ENCODE measurements at regions not wholly inside any gene's neighbourhood (a gene's known extent, or its start where the extent isn't known, plus 50 kb on each side); places are given as distances from the start of the nearest gene placed in this dataset.

- no peaks in the 10 kb centered on the region for H3K9me3 ChIP-seq
- FAIRE-seq = no peak
- no peak for ATAC-seq
- WGBS (ENCODE audit: missing lambda C conversion rate) = 71% methylated on average over 1 of the region's 1 CpG
- ChIA-PET POLR2A (no interaction called here), CTCF (interaction anchor here (0.6 kb wide), 1 partner anchor 424 kb away, joined by 3 read pairs; no protein-coding TSS in a partner anchor)
- DNase-seq (ENCODE audit: low read depth in 1 of 2, low spot score in 1 of 2) = no peak
- H3K4me2 ChIP-seq = no peak overlapping the region
- no peak overlapping the region for H3K27ac ChIP-seq
- no peak overlapping the region for H3K4me3 ChIP-seq
- H3K4me1 ChIP-seq = no peaks in the 10 kb centered on the region
- TF ChIP-seq POLR2AphosphoS2 (conservative IDR thresholded peaks at IDR 0.05; ENCODE audit: low read length) (no peak), EHMT2 (IDR thresholded peaks at IDR 0.05; ENCODE audit: low read depth) (no peak)
These were observed 287.2 kb upstream of the LINC00305 start for GRCh38 chr18:64436111-64436510.

GRCh38 chr18:64419156-64419555 is 270.3 kb upstream of the LINC00305 start:
- TF ChIP-seq NPAS2 (CRISPR knock-in tag; IDR thresholded peaks at IDR 0.05; ENCODE audit: borderline replicate concordance) = no peak
- TF ChIP-seq ATOH8 (CRISPR knock-in tag; IDR thresholded peaks at IDR 0.05; ENCODE audit: low read depth) = no peak
- no peak for TF ChIP-seq RAD21 (conservative IDR thresholded peaks at IDR 0.05 in 1 of 2, IDR thresholded peaks at IDR 0.05 in 1 of 2)
- no peak for TF ChIP-seq CBX2 (IDR thresholded peaks at IDR 0.05; ENCODE audit: borderline replicate concordance, low read depth)
- no peak for TF ChIP-seq BHLHE40 (IDR thresholded peaks at IDR 0.05; ENCODE audit: low read depth, low read length)
- TF ChIP-seq ZNF302 (CRISPR knock-in tag; IDR thresholded peaks at IDR 0.05) = no peak
- TF ChIP-seq MAZ (IDR thresholded peaks at IDR 0.05; ENCODE audit: borderline replicate concordance, low read depth, low read length) = no peak
- no peak for TF ChIP-seq MAX (IDR thresholded peaks at IDR 0.05)
- H3K9me3 ChIP-seq = no peaks in the 10 kb centered on the region
- DNase-seq (ENCODE audit: low read depth in 1 of 2, low spot score in 1 of 2) = no peak
- H3K27ac ChIP-seq = no peak overlapping the region
- CTCF ChIA-PET = no interaction called here
- H3K4me2 ChIP-seq = no peak overlapping the region
- H3K4me1 ChIP-seq = no peaks in the 10 kb centered on the region
- no peak for FAIRE-seq
- ATAC-seq = no peak
- H3K4me3 ChIP-seq = no peak overlapping the region
- WGBS (ENCODE audit: missing lambda C conversion rate) = 0% methylated on average over 2 of the region's 2 CpGs
- POLR2A ChIA-PET = no interaction called here

GRCh38 chr18:64416990-64417389 is 268.1 kb upstream of the LINC00305 start:
- FAIRE-seq (no peak), ATAC-seq (no peak), DNase-seq (ENCODE audit: low read depth in 1 of 2, low spot score in 1 of 2) (no peak)
- Histone ChIP-seq H3K4me3 (no peak overlapping the region), H3K4me2 (no peak overlapping the region), H3K27ac (no peak overlapping the region), H3K4me1 (no peaks in the 10 kb centered on the region), H3K9me3 (no peaks in the 10 kb centered on the region)
- POLR2A ChIA-PET = no interaction called here
- TF ChIP-seq MAFK (IDR thresholded peaks at IDR 0.05; ENCODE audit: partially characterized antibody) (no peak), RFX5 (IDR thresholded peaks at IDR 0.05) (no peak), SMC3 (IDR thresholded peaks at IDR 0.05) (no peak)
- WGBS (ENCODE audit: missing lambda C conversion rate) = 0% methylated on average over 1 of the region's 1 CpG
- CTCF ChIA-PET = no interaction called here

- ChIA-PET CTCF (no interaction called here), POLR2A (no interaction called here)
- DNase-seq (ENCODE audit: low read depth in 1 of 2, low spot score in 1 of 2) = no peak
- ATAC-seq = no peak
- 19% methylated on average over 2 of the region's 2 CpGs for WGBS (ENCODE audit: missing lambda C conversion rate)
- no peak overlapping the region for H3K4me3 ChIP-seq
- no peak for TF ChIP-seq EHF (CRISPR knock-in tag; IDR thresholded peaks at IDR 0.05)
- no peak for TF ChIP-seq CHD2 (IDR thresholded peaks at IDR 0.05; ENCODE audit: low read length, partially characterized antibody)
- no peak for TF ChIP-seq BHLHE40 (IDR thresholded peaks at IDR 0.05; ENCODE audit: low read depth, low read length)
- TF ChIP-seq CBX8 (IDR thresholded peaks at IDR 0.05) = no peak
- TF ChIP-seq HES2 (IDR thresholded peaks at IDR 0.05) = no peak
- no peak for TF ChIP-seq NFE2L2 (conservative IDR thresholded peaks at IDR 0.05; ENCODE audit: low read length)
- no peak for TF ChIP-seq GATA3 (IDR thresholded peaks at IDR 0.05; ENCODE audit: borderline replicate concordance)
- TF ChIP-seq ZSCAN20 (CRISPR knock-in tag; IDR thresholded peaks at IDR 0.05) = no peak
- H3K4me1 ChIP-seq = no peaks in the 10 kb centered on the region
- H3K9me3 ChIP-seq = no peaks in the 10 kb centered on the region
- H3K27ac ChIP-seq = no peak overlapping the region
- FAIRE-seq = no peak
- H3K4me2 ChIP-seq = no peak overlapping the region
These were observed 266.3 kb upstream of the LINC00305 start for GRCh38 chr18:64415218-64415617.
